Right renal cortex interstitium (tissue), 3 donors: ENCODE measurements at regions not wholly inside any gene's neighbourhood (a gene's known extent, or its start where the extent isn't known, plus 50 kb on each side); places are given as distances from the start of the nearest gene placed in this dataset.
A peak's percentile ranks its signal among the peaks of the same experiment; 100 is the strongest.

ENCODE experiments used
- DNase-seq, 3 donors: peaks; one replicate each; pipeline ENCODE4 v3.0.0-alpha.2; 2013; ENCODE audit warnings: low read depth in 3 of 3, low spot score in 2 of 3

DNA sequence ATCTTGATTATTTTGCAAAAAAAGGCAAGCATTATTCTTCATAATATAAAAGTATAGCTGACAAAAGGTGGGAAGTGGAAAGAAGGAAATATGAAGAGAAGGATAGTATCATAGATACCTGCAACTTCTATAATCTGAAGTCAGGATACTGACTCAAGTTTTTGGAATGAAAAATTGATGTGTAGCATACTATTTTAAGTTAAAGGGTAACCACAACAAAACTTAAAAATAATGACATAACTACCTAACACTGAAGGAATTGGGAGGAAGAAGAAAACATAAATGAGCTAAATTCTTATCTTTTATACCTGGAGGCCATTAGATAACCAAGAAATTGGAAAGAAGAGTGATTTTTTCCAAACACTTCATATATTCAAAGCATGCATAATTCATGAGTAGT is 51.8 kb upstream of the TLE1 start:
- no peak for DNase-seq

- DNase-seq, result no peak
These were observed 58.7 kb upstream of the TLE1 start for GRCh38 chr9:81748091-81748490.

GRCh38 chr9:81753436-81753835 is 64.1 kb upstream of the TLE1 start:
- no peak for DNase-seq

- no peak for DNase-seq
These were observed 64.9 kb upstream of the TLE1 start for GRCh38 chr9:81754245-81754644.

- DNase-seq, result no peak
These were observed 66.4 kb upstream of the TLE1 start for GRCh38 chr9:81755721-81756120.

DNA sequence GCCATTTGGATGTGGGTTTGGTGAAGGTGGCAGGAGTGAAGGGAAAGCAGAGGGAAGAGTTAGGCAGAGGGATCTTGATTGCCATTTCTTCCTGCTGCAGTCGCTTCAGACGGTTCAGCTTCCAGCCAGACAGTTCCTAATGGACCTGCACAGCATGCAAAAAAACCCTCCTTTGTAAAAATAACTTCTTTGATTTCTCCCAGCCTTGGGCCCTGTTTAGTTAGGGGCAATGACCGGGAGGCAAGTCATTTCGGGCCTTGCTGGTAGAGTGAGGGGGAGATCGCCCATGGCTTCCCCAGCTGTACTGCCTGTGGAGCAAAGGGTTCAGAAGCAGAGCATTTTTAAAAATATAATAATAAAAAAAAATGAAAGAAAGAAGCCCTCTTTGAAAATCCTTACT is 67.2 kb upstream of the TLE1 start:
- DNase-seq, result no peak

DNA sequence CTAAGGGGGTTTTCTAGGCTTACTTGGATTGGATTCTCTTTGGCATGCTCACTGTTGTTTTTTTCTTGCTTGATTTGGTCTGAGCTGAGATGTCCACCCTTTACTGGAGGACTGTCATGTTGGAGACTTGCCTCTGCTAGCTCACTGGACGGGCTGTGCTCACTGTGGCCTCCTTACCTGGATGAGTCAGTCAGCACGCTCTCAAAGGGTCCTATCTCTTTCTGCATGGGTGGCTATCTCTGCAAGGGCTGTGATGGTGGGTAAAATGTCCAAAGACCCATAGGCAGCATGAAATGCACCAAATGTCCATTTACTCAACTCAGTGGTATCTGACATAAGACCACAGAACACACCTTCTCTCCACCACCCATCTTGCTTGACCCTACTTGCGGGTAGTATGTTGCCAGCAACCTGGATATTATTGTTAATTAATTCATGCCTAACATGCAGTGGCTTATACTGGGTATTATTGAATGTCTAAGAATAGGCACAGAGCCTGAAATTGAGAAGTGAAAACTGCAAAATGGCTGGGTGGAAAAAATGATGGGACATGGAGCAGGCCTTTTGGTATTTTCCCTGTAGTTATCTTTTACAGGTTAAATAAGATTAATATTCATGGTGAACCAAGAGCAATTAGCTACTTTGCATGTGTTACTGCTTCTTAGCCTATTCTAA is 68.9 kb upstream of the TLE1 start:
- no peak for DNase-seq

GRCh38 chr9:81759680-81760215 is 70.4 kb upstream of the TLE1 start:
- no peak for DNase-seq

- DNase-seq, result no peak
These were observed 78.6 kb upstream of the TLE1 start for GRCh38 chr9:81767921-81768320.

DNA sequence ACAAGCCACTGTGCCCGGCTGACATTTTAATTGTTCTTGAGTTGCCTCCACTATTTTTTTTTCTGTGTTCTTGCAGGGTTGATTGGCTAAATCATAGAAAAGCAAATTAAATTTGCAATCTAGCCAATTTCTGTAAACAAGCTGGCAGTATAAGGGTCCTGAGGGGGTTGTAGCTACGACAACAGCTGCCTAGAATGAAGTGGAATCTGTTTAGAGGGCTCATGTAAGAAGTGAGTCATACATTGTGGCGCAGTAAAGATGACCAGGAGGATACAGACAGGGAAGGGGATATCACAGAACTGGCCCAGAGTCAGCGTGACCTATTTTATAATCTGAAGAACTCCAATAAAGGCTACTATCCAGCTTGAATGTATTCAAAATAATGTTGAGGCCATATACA is 82.2 kb upstream of the TLE1 start:
- no peak for DNase-seq

GRCh38 chr9:81772144-81772543 is 82.8 kb upstream of the TLE1 start:
- DNase-seq, result no peak

DNA sequence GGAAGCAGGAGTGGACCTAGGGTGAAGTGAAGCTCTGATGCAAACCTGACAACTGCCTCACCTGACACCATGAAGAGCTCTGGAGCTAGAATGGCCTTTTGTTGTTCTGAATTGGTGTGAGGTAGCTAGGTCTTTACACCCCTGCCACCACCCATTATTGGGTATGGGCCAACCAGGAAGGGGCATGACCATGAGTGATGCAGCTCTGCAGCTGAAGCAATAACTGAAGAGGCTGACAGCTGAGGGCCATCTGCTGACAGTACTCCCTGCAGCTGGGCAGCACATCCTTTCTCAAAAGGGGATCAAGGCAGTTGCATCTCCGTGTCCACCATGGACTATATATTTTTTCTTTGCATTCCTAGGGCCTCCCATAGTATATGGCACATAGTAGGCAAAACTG is 87.0 kb upstream of the TLE1 start:
- DNase-seq, result no peak

- no peak for DNase-seq
These were observed 87.5 kb upstream of the TLE1 start for GRCh38 chr9:81776834-81777233.

GRCh38 chr9:81777482-81777881 is 88.1 kb upstream of the TLE1 start:
- peak; percentile 10 to 12 (median 10) for DNase-seq

DNA sequence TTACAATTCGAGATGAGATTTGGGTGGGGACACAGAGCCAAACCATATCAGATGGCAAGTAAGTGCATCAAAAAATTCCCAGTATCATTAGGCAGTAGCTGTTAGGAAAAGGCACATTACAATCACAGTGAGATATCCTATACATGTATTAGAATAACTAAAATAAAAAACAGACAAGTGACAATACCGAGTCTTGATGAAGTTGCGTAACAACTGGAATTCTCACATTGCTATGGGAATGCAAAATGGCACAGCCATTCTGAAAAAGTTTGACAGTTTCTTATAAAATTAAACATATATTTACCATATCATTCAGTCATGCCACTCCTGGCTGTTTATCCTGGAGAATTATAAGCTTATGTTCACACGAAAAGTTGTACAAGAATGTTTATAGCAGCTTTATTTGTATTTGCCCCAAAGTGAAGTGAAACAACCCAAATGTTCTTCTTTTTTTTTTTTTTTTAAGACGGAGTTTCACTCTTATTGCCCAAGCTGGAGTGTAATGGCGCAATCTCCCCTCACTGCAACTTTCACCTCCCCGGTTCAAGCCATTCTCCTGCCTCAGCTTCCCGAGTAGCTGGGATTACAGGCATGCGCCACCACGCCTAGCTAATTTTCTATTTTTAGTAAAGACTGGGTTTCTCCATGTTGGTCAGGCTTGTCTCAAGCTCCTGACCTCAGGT is 93.1 kb upstream of the TLE1 start:
- no peak for DNase-seq

GRCh38 chr9:81787747-81788632 is 98.6 kb upstream of the TLE1 start:
- DNase-seq, result no peak

DNA sequence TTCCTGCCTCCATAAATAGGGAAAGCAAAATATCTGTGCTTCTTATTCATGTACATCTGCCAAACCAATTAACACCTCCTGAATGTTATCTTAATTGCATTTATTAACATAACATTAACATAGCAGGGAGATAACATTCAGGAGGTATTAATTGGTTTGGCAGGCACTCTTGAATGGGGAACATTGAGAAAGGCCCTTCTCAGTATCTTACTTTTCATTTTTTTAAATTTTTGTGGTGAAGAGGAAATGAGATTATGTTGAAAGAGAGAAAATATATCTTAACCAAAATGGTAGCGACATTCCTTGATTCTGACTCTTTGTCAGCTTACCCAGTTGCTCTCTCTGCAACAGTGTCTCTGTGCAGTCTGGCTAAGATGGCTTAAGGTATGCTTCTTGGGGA is 100.4 kb upstream of the TLE1 start:
- DNase-seq, result no peak

DNA sequence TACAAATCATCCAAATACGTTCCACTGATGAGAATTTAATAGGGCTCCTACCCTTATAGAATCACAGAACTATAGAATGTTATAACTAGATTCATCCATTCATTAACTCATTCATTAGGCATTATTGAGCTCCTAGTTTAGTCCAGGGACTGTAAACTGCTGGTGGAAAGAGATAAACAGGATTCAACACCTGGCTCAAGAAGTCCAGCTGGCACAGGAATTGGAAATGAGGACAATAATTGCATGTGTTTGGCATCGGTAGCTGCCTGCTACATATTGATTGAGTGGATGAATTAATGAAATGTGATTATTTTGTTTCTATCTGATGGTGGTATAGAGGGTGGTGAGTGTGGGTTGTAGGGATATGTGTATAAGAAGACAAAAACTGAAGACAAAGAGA is 100.8 kb upstream of the TLE1 start:
- DNase-seq, result no peak

DNA sequence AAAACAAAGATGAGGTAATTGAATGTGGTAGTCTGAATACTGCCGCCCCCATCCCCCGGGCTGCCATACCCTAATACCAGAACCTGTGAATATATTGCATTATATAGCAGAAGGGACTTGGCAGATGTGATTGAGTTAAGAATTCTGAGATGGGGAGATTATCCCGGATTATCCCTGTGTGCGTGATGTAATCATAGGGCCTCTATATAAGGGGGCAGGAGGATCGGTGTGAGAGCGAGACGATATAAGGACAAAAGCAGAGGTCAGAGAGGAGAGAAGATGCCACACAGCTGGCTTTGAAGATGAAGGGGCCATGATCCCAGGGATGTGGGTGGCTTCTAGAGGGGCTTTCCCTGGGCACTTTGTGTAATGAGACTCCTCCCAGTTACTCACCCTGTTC is 101.7 kb upstream of the TLE1 start:
- no peak for DNase-seq

DNA sequence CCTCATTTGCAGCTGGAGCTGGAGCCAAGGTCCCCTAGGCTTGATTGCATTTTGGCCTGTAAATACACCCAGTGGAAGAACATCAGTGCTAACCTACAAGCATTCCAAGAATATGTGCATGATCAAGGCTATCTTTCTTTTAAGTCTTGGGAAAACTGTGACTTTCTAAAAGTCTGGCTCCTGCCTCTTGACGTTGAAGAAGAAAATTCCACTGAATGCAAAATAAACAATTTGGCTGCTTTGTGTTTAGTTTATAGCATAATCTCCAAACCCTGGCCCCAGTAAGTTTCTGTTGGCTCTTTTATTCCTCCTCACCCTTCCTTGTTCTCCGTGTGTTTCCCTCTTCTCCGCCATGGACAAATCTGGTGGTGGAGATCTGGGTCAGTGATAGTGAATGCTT is 109.3 kb upstream of the TLE1 start:
- DNase-seq, result no peak

DNA sequence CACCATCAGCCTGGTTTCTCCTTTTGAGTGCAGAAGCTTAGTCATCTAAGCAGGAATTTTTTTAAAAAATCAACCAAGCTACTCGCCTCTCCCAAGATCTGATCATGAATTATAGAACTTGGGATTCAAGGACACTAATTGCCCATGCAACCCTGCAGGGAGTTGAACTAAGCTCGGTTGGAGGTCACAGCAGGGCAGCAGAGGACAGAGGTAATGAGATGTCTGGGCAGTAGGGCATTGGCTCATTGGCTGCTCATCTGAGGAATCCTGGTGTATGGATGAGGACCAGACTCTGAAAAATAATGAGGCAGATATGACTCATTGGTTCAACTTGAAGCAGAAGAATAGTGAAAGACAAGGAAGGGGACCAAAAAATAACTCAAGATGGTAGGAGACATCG is 111.8 kb upstream of the TLE1 start:
- no peak for DNase-seq

- no peak for DNase-seq
These were observed 115.0 kb upstream of the TLE1 start for GRCh38 chr9:81804306-81804705.
